Natural killer cell (primary cell): ENCODE measurements at regions not wholly inside any gene's neighbourhood (a gene's known extent, or its start where the extent isn't known, plus 50 kb on each side); places are given as distances from the start of the nearest gene placed in this dataset.

Source experiments
- ATAC-seq, 3 donors: fragments of 150-1000 bp in 2 of 3; fragments of 200-7000 bp in 1 of 3; cut with Tn5 transposase; 1 replicate in 1 of 3; 2 replicates in 2 of 3; pipeline ENCODE4 v1.10.0; 2021; ENCODE audit warnings: mild to moderate bottlenecking in 2 of 3, moderate library complexity in 2 of 3
- DNase-seq, 2 donors: peaks; one replicate each; pipeline versions ENCODE4 v3.0.0 to v3.0.0-alpha.2; 2013 to 2021; ENCODE audit warnings: mixed read lengths in 1 of 2
- H3K27ac ChIP-seq: one replicate; pipeline ENCODE4 v1.5.1; 2013; ENCODE audit warnings: mild to moderate bottlenecking, low read length
- H3K27me3 ChIP-seq: one replicate; pipeline ENCODE4 v1.6.1; 2013; ENCODE audit warnings: low read length; ENCODE audit not compliant: control insufficient read depth, insufficient read depth
- H3K36me3 ChIP-seq: one replicate; pipeline ENCODE4 v1.6.1; 2013; ENCODE audit warnings: low read length; ENCODE audit not compliant: control insufficient read depth, insufficient read depth
- H3K4me1 ChIP-seq: one replicate; pipeline ENCODE4 v1.6.1; 2013; ENCODE audit warnings: low read length; ENCODE audit not compliant: control insufficient read depth, insufficient read depth
- H3K4me3 ChIP-seq: one replicate; pipeline ENCODE4 v1.5.1; 2013; ENCODE audit warnings: low read length
- H3K9me3 ChIP-seq: one replicate; pipeline ENCODE4 v1.6.1; 2013; ENCODE audit warnings: low read length; ENCODE audit not compliant: control insufficient read depth, insufficient read depth
- H3K27ac Mint-ChIP-seq, 2 donors: one replicate each; pipeline ENCODE4 v1.8.0; 2022; ENCODE audit warnings: mild to moderate bottlenecking in 2 of 2, mixed read lengths in 2 of 2, moderate library complexity in 1 of 2
- H3K27me3 Mint-ChIP-seq, 2 donors: one replicate each; pipeline ENCODE4 v1.8.0; 2022; ENCODE audit warnings: low read depth in 2 of 2, mixed read lengths in 2 of 2
- H3K36me3 Mint-ChIP-seq: one replicate; pipeline ENCODE4 v1.8.0; 2022; ENCODE audit warnings: mixed read lengths
- H3K4me1 Mint-ChIP-seq, 2 donors: one replicate each; pipeline ENCODE4 v1.8.0; 2022; ENCODE audit warnings: mixed read lengths in 2 of 2
- H3K4me3 Mint-ChIP-seq: one replicate; pipeline ENCODE4 v1.8.0; 2022; ENCODE audit warnings: mild to moderate bottlenecking, moderate library complexity, mixed read lengths
- H3K9me3 Mint-ChIP-seq, 2 donors: one replicate each; pipeline ENCODE4 v1.8.0; 2022; ENCODE audit warnings: mixed read lengths in 2 of 2
- WGBS: methylation state at CpG from one replicate; pipeline ENCODE4 v1.1.7; 2013; ENCODE audit warnings: missing lambda C conversion rate; ENCODE audit not compliant: insufficient coverage; 5-methylcytosine and 5-hydroxymethylcytosine counted together
- intact Hi-C: fragments of 100-400 bp; cut with micrococcal nuclease; formaldehyde crosslinking; loops from one replicate; pipeline ENCODE4 v1.14.2; 2022
- TF ChIP-seq, protein P1 (sequence below): fragments of 200-600 bp; IDR thresholded peaks from one replicate; pipeline ENCODE4 v1.8.0; 2022; ENCODE audit warnings: antibody characterized with exemption

DNA sequence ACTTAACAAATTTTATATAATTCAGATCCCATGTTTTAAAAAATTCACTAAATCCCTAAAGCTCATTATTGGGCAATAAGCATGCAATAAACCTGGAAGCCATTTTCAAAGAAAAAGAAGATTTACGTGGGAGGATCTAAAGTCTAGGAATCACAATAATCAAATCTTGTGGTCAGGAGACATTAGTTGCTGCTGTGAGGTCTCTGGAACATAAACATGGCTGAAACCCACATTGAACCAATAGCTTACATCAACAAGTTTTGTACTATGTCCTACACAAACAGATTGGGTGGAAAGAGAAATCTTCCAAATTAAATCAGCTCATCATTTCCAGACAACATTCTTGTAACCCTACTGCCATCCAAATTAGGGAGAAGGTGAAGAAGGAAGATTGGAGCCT is 121.9 kb upstream of the EPHA3 start:
- Mint-ChIP-seq H3K36me3 (no peaks in the 10 kb centered on the region), H3K4me1 (no peaks in the 10 kb centered on the region), H3K9me3 (peaks cover 9 to 11% of the 10 kb centered on the region in 2 donors), H3K4me3 (no peak overlapping the region), H3K27me3 (no peaks in the 10 kb centered on the region), H3K27ac (no peak overlapping the region)
- intact Hi-C loops: no loop called here
- WGBS: 71% methylated on average over 1 of the region's 1 CpG
- TF ChIP-seq, protein P1, sequence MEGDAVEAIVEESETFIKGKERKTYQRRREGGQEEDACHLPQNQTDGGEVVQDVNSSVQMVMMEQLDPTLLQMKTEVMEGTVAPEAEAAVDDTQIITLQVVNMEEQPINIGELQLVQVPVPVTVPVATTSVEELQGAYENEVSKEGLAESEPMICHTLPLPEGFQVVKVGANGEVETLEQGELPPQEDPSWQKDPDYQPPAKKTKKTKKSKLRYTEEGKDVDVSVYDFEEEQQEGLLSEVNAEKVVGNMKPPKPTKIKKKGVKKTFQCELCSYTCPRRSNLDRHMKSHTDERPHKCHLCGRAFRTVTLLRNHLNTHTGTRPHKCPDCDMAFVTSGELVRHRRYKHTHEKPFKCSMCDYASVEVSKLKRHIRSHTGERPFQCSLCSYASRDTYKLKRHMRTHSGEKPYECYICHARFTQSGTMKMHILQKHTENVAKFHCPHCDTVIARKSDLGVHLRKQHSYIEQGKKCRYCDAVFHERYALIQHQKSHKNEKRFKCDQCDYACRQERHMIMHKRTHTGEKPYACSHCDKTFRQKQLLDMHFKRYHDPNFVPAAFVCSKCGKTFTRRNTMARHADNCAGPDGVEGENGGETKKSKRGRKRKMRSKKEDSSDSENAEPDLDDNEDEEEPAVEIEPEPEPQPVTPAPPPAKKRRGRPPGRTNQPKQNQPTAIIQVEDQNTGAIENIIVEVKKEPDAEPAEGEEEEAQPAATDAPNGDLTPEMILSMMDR: no peak
- no peak overlapping the region for H3K4me3 ChIP-seq
- DNase-seq (no peak), ATAC-seq (no peak)
- no peak overlapping the region for H3K27ac ChIP-seq
- H3K27me3 ChIP-seq: no peaks in the 10 kb centered on the region
- H3K36me3 ChIP-seq: no peaks in the 10 kb centered on the region
- no peaks in the 10 kb centered on the region for H3K9me3 ChIP-seq
- H3K4me1 ChIP-seq: no peaks in the 10 kb centered on the region

DNA sequence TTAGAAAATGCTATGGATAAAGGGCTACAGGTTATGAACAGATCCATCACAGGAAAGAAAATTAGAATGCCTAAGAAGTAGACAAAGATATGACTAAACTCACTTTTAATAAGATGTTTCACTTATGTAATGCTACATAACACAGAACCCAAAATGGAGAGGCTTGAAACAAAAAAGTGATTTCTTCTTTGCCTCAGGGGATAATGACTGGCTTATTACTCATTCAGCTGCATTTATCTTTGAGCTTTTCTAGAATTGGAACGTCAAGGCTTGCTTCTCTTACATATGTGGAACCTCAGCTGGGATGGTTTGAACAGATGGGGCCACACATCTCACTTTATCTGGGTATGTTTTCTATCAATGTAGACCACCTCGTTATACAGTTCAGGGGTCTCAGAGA is 120.6 kb upstream of the EPHA3 start:
- no peak overlapping the region for H3K27ac ChIP-seq
- no peak overlapping the region for H3K4me3 ChIP-seq
- TF ChIP-seq, protein P1: no peak
- H3K9me3 Mint-ChIP-seq: peaks cover 6 to 9% of the 10 kb centered on the region in 2 donors
- no peaks in the 10 kb centered on the region for H3K27me3 Mint-ChIP-seq
- no peak overlapping the region for H3K27ac Mint-ChIP-seq
- intact Hi-C loops: no loop called here
- 58% methylated on average over 2 of the region's 2 CpGs for WGBS
- DNase-seq (no peak), ATAC-seq (no peak)
- no peaks in the 10 kb centered on the region for H3K27me3 ChIP-seq
- no peaks in the 10 kb centered on the region for H3K4me1 Mint-ChIP-seq
- no peaks in the 10 kb centered on the region for H3K4me1 ChIP-seq
- no peak overlapping the region for H3K4me3 Mint-ChIP-seq
- H3K9me3 ChIP-seq: no peaks in the 10 kb centered on the region
- H3K36me3 ChIP-seq: no peaks in the 10 kb centered on the region
- no peaks in the 10 kb centered on the region for H3K36me3 Mint-ChIP-seq

DNA sequence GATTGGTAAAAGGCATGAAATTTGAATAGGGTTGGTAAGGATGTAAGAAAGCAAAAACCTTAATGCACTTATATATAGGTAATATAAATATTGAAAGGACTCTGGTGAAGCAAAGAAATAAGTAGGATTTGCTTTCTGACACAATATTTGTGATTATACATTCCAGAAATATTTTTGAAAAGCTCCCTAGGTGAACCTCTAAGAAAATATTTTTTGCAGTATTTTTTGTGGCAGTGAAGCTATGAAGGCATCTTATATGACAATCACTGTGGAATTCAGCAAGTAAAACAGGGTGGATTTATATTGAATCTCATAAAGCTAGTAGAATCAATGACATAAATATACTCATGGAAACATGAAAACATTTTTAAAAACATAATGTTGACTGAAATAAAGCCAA is 119.6 kb upstream of the EPHA3 start:
- no peak for DNase-seq
- TF ChIP-seq, protein P1: no peak
- intact Hi-C loops: no loop called here
- Histone ChIP-seq H3K9me3 (no peaks in the 10 kb centered on the region), H3K27me3 (no peaks in the 10 kb centered on the region), H3K4me3 (no peak overlapping the region), H3K4me1 (no peaks in the 10 kb centered on the region), H3K27ac (no peak overlapping the region), H3K36me3 (no peaks in the 10 kb centered on the region)
- H3K36me3 Mint-ChIP-seq: no peaks in the 10 kb centered on the region
- no peaks in the 10 kb centered on the region for H3K4me1 Mint-ChIP-seq
- no peak overlapping the region for H3K27ac Mint-ChIP-seq
- H3K27me3 Mint-ChIP-seq: no peaks in the 10 kb centered on the region
- no peak for ATAC-seq
- no peak overlapping the region for H3K4me3 Mint-ChIP-seq
- H3K9me3 Mint-ChIP-seq: peaks cover 6 to 9% of the 10 kb centered on the region in 2 donors

DNA sequence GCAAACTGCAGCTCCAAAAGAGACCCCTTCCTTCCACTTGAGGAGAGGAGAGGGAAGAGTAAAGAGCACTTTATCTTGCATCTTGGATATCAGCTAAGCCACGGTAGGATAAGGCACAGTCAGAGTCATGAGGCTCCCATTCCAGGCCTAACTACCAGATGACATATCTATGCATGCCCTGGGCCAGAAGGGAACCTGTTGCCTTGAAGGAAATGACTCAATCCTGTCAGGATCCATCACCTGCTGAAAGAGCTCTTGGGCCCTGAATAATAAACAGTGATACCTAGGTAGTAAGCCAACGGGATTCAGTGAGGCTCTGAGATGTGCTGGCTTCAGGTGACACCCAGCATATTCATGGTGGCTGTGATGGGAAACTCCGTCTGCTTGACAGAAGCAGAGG is 118.5 kb upstream of the EPHA3 start:
- Histone ChIP-seq H3K36me3 (no peaks in the 10 kb centered on the region), H3K27me3 (no peaks in the 10 kb centered on the region), H3K9me3 (no peaks in the 10 kb centered on the region), H3K27ac (no peak overlapping the region), H3K4me1 (no peaks in the 10 kb centered on the region), H3K4me3 (no peak overlapping the region)
- no peak for DNase-seq
- no peaks in the 10 kb centered on the region for H3K36me3 Mint-ChIP-seq
- no peak overlapping the region for H3K27ac Mint-ChIP-seq
- no peak overlapping the region for H3K4me3 Mint-ChIP-seq
- ATAC-seq: no peak
- H3K9me3 Mint-ChIP-seq: peaks cover 7 to 8% of the 10 kb centered on the region in 2 donors
- H3K27me3 Mint-ChIP-seq: no peaks in the 10 kb centered on the region
- 80% methylated on average over 3 of the region's 3 CpGs for WGBS
- no peaks in the 10 kb centered on the region for H3K4me1 Mint-ChIP-seq
- TF ChIP-seq, protein P1: no peak
- intact Hi-C loops: no loop called here
